LNCAP (cell line): ENCODE measurements at regions not wholly inside any gene's neighbourhood (a gene's known extent, or its start where the extent isn't known, plus 50 kb on each side); places are given as distances from the start of the nearest gene placed in this dataset.

Experiments
- TF ChIP-seq, protein P1 (sequence below): fragments of 450-650 bp; IDR thresholded peaks from 2 replicates; pipeline ENCODE4 v1.5.1; 2017; ENCODE audit warnings: mild to moderate bottlenecking

DNA sequence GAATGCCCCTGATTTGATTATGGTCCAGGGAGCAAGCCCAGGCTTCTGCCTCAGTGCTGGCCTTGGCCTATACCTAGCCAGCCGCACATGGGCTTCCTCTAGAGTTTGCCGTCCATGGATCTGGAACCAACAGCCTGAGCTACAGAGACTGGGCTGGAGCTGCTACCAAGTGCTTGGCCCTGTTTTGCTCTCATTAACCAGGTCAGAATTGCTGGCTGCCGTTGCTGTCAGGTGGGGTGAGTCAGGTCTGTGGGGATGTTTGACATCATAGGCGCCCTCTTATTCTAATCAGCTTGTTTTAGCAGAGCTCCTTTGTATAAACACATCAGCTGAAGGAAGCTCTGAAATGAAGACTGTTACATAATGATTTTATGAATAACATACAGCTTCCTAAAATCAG is 83.1 kb upstream of the PHACTR2 start:
- TF ChIP-seq, protein P1, sequence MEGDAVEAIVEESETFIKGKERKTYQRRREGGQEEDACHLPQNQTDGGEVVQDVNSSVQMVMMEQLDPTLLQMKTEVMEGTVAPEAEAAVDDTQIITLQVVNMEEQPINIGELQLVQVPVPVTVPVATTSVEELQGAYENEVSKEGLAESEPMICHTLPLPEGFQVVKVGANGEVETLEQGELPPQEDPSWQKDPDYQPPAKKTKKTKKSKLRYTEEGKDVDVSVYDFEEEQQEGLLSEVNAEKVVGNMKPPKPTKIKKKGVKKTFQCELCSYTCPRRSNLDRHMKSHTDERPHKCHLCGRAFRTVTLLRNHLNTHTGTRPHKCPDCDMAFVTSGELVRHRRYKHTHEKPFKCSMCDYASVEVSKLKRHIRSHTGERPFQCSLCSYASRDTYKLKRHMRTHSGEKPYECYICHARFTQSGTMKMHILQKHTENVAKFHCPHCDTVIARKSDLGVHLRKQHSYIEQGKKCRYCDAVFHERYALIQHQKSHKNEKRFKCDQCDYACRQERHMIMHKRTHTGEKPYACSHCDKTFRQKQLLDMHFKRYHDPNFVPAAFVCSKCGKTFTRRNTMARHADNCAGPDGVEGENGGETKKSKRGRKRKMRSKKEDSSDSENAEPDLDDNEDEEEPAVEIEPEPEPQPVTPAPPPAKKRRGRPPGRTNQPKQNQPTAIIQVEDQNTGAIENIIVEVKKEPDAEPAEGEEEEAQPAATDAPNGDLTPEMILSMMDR, result no peak

DNA sequence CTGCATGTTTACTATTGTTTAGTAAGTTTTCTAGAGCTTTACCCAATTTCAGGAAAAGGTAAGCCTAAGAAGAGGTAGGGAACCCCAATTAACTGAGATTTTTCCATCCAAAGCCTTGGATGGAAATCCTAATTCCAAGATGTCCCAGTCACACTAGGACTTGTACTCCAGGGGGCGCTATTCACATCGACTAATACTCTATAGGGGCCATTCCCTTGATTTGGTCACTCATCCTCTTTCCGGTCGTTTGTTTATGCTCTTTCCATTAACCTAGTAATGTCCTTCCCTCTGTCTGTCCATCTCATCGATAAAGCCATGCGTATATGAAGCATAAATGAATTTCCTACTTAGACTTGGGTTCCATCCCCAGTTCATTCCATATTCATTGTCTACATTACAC is 80.8 kb upstream of the FUCA2 start:
- TF ChIP-seq, protein P1, result peak; percentile 63

DNA sequence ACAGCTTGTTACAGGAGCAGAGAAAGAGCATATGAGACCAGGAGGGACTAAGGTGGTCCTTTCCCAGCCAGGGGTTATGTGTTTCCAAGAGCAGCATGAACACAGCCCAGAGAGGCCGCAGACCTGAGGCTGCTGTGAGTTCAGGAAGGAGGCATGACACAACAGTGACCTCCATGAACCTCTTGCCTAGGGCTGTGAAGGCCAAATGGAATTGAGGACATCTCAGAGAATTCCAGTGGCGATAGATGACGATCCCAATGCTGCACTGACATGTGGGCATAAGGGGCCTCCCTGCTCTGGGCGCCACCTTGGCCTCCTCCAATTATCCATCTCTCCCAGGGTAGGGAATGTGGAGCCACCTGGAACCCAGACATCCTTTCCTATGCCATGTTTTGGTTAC is 79.9 kb upstream of the FUCA2 start:
- TF ChIP-seq, protein P1, result no peak

DNA sequence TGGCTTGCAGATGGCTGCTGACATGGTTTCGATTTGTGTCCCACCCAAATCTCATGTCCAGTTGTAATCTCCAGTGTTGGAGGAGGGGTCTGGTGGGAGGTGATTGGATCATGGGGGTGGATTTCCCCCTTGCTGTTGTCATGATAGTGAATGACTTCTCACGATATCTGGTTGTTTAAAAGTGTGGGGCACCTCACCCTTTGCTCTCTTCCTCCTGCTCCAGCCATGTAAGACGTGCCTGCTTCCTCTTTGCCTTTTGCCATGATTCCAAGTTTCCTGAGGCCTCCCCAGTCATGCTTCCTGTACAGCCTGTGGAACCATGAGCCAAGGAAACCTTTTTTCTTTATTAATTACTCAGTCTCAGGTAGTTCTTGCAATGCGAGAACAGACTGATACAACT is 77.6 kb upstream of the FUCA2 start:
- TF ChIP-seq, protein P1, result no peak

DNA sequence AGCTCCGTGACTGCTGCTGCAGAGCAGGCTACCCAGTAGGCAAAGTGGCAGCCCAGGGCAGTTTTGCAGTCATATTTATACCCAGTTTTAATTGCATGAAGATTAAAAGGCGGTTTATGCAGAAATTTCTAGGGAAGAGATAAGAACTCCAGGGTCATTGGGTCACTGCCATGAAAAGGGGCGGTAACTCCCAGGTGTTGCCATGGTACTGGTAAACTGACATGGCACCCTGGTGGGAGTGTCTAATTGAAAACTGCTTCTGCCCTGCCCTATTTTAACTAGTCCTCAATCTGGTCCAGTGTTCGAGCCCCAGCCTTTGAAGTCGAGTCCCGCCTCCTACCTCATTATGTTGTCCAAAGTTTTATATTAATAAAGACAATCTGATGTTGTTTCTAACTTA is 75.0 kb upstream of the FUCA2 start:
- TF ChIP-seq, protein P1, result no peak

DNA sequence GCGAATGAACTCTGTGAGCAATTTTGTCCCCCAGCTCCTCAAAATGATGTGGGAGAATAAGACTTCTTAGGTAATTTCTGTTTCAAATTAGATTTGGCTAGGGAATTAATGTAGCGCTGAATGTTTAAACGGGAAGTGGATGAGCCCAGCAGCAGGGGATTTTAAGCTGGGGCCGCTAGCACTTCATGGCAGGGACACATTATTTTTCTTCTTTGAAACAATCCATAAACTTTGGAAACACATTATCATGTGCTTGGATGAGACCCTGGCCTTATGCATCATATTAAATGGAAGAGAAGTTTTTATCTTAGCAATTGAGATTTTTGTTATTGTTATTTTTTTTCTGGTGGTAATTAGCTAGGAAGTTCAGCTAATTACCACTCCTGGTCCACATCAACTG is 74.2 kb upstream of the FUCA2 start:
- TF ChIP-seq, protein P1, result no peak

DNA sequence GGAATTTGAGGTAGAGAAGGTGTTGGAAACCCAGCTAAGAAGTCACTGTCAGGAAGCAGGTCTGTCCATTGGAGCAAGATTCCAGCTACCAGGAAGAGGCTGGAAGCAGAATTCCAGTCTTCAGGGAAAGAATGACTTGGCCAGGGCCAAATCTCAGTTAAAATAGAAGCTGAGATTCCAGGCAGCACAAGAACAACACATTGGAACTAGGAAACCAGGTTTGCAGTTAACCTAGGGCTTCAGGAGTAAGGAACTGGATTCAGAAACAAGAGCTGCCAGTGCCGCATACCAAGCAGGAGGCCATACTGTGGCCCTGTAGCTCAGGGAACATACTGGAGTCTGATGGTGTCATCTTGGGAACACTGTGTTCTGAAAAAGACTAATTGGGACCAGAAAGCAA is 73.7 kb upstream of the FUCA2 start:
- TF ChIP-seq, protein P1, result no peak

DNA sequence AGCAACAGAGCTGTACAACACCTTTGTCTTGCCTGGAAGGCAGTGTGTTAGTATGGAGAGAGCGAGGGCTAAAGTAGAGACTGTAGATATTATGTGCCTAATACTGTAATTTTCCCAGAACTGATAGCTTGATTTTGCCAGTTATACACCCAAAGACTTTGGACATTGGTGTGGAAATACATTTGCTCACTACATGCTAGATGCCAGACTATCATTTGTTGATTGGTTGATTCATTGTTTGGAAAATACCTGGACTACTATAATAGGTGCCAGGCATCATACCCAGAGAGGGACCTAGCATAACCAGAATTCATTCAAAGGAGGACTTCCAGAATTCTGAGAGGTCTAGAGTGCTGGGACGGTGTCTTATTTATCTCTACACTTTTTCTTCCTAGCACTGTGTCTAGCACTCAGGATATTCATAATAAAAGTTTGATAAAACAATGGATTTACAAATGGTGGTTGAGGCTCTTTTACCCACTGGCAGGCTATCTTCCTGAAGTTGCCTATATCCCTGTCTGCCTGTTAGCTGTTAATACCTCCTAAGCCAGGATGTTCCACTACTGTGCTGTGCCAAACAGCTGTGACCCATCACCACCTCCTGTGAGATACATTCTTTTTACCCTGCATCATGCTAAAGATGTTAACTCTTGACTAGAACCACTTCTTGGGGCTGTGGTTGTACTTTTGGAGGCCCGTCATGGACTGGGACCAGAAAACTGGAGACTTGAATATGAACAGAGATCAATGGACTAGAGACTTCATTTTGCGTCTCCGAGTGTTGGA is 72.2 kb upstream of the FUCA2 start:
- TF ChIP-seq, protein P1, result no peak
